Kidney epithelial cell (primary cell): ENCODE measurements at regions not wholly inside any gene's neighbourhood (a gene's known extent, or its start where the extent isn't known, plus 50 kb on each side); places are given as distances from the start of the nearest gene placed in this dataset.

ENCODE experiments used
- DNase-seq: peaks from one replicate; pipeline ENCODE4 v3.0.0-alpha.2; 2010; ENCODE audit warnings: low read depth
- H3K27me3 ChIP-seq: 2 replicates; pipeline ENCODE4 v1.6.0; 2011; ENCODE audit warnings: low read length; ENCODE audit not compliant: control insufficient read depth, insufficient read depth
- H3K36me3 ChIP-seq: 2 replicates; pipeline ENCODE4 v1.5.1; 2011; ENCODE audit warnings: low read length; ENCODE audit not compliant: control insufficient read depth, insufficient read depth
- H3K4me3 ChIP-seq: 2 replicates; pipeline ENCODE4 v1.5.1; 2011; ENCODE audit warnings: low read depth, mild to moderate bottlenecking, control low read depth, low read length
- CTCF ChIP-seq: IDR thresholded peaks from 2 replicates; pipeline ENCODE4 v1.5.1; 2011; ENCODE audit warnings: mild to moderate bottlenecking, moderate library complexity, low read length, control low read depth, inconsistent platforms; ENCODE audit not compliant: insufficient read depth, poor library complexity, severe bottlenecking

GRCh38 chr17:79515646-79516571 lies 94.9 kb downstream of the RBFOX3 start:
- Histone ChIP-seq H3K4me3 (no peak overlapping the region), H3K27me3 (peaks cover 28% of the 10 kb centered on the region), H3K36me3 (no peaks in the 10 kb centered on the region)
- TF ChIP-seq CTCF, result no peak
- DNase-seq, result no peak

- Histone ChIP-seq H3K36me3 (no peaks in the 10 kb centered on the region), H3K4me3 (no peak overlapping the region), H3K27me3 (peaks cover 21% of the 10 kb centered on the region)
- DNase-seq, result no peak
- no peak for TF ChIP-seq CTCF
Observed at GRCh38 chr17:79515110-79515509, 95.7 kb downstream of the RBFOX3 start.

GRCh38 chr17:79513820-79514535 lies 96.9 kb downstream of the RBFOX3 start:
- DNase-seq, result no peak
- H3K27me3 ChIP-seq, result peaks cover 14% of the 10 kb centered on the region
- H3K36me3 ChIP-seq, result no peaks in the 10 kb centered on the region
- TF ChIP-seq CTCF, result no peak
- no peak overlapping the region for H3K4me3 ChIP-seq

GRCh38 chr17:79513206-79513605 lies 97.6 kb downstream of the RBFOX3 start:
- H3K36me3 ChIP-seq, result no peaks in the 10 kb centered on the region
- H3K4me3 ChIP-seq, result no peak overlapping the region
- TF ChIP-seq CTCF, result no peak
- no peak for DNase-seq
- peaks cover 13% of the 10 kb centered on the region for H3K27me3 ChIP-seq

- DNase-seq, result no peak
- Histone ChIP-seq H3K36me3 (no peaks in the 10 kb centered on the region), H3K27me3 (peaks cover 6% of the 10 kb centered on the region), H3K4me3 (no peak overlapping the region)
- TF ChIP-seq CTCF, result no peak
Observed at GRCh38 chr17:79511471-79511870, 99.4 kb downstream of the RBFOX3 start.
